UCSD-AML1 (cell line): ENCODE measurements at regions not wholly inside any gene's neighbourhood (a gene's known extent, or its start where the extent isn't known, plus 50 kb on each side); places are given as distances from the start of the nearest gene placed in this dataset.
"Not testable (repeated sequence)": the region's sequence is repeated elsewhere in the genome, so short reads cannot be mapped to it uniquely, and the experiment has no call there.

Experiments used
- DNase-seq: peaks from one replicate; lab custom pipeline; 2025; ENCODE audit not compliant: unreplicated experiment; lab: John Stamatoyannopoulos, UW

GRCh38 chr7:86045197-86045596, 598.5 kb upstream of the GRM3 start:
- not testable (repeated sequence) for DNase-seq

GRCh38 chr7:86025807-86026206, 617.9 kb upstream of the GRM3 start:
- no peak for DNase-seq

GRCh38 chr7:86013662-86014061, 630.0 kb upstream of the GRM3 start:
- no peak for DNase-seq

DNA sequence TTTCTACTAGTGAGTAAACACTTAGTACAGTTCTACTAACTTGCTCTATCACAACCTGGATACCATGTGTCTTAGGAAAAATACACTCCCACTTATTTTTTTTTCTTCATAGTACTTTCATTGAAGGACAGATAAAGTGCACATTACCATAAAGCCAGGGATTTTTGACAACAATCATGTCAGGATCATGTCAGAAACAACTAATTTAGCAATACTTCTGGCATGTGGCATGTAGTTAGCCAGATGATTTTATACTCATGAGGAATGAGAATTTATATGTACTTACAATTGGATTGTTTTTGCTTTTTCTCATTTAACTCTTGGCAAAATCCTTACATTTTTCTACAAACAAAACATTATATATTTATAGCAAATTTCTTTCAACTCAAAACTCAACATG, 630.7 kb upstream of the GRM3 start:
- DNase-seq = no peak

GRCh38 chr7:86008898-86009297, 634.8 kb upstream of the GRM3 start:
- DNase-seq = no peak

- no peak for DNase-seq
Observed at GRCh38 chr7:86006909-86007308, 636.8 kb upstream of the GRM3 start.

GRCh38 chr7:86002858-86003257, 640.9 kb upstream of the GRM3 start:
- DNase-seq = no peak

GRCh38 chr7:85997515-85997914, 646.2 kb upstream of the GRM3 start:
- DNase-seq = no peak

DNA sequence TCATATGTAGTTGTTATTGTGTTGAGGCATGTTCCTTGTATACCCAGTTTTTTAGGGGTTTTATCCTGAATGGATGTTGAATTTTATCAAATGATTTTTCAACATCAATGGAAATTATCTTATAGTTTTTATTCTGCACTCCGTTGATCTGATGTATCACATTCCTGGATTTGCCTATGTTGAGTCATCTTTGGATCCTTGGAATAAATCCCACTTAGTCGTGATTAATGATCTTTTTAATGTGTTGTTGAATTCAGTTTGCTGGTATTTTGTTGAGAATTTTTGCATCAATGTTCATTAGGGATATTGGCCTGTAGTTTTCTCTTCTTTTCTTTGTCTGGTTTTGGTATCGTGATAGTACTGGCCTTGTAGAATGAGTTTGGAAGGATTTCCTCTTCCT, 648.6 kb upstream of the GRM3 start:
- DNase-seq = no peak

DNA sequence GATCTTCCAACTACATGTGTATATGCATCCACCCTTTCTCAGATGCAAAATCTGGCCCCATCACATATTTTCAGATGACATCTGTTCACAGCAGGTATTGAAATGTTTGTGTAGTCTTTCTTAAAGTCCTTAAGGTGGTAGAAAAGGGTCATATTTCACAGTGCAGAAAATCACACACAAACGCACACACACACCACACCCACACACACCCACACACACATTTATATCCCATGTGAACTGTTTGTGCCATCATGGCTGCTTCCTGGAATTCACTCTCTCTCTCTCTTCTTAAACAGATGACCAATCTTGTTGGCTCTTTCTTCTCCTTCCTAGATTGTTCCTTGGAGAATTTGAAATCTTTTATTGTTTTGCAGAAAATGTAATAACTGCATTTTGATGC, 663.0 kb upstream of the GRM3 start:
- no peak for DNase-seq

DNA sequence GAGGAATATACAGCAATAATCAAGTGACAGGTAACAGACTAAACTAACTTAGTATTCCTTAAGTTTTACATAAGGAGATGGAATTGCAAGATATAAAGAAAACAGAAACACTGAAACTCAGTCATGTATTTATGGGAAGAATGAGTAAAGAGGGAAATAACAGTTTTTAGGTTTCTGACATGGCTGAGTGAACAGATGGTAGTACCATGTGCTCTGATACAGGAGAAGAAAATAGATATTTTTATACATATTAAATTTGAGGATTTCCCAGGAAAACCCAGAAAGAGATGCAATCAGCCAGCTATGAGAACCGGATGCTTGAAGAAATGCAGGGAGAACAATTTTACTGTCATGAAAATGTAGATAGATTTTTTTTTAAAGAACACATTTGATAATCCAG, 669.5 kb upstream of the GRM3 start:
- no peak for DNase-seq

DNA sequence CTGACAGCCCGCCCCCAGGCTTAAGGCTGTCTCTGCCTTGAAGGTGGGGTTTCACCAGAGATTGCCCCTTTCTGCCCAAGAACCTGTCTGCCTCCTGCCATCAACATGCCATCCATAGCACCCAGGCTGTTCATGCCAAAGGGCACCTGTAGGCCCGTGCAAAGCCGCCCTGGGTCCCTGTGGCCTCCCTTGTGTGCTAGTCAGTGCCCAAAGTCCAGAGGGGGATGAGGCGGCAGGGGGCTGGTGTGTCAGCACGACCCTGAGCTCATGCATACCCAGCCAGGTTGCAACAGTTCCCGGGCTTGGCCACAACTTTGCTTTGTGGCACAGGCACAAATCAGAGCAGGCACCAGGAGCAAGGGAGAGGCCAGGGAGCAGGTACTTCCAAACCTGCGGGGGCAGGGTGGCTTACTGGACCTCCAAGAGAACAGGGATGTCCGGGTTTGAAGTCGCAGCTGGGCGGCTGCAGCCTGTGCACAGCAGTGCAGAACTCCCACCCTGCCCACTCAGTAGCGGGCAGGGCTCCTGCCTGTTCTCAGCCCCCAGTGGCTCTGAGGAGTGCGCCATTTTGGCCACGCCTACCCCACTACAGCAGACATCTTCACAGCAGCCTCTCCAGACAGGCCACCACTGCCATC, 671.1 kb upstream of the GRM3 start:
- DNase-seq = no peak

DNA sequence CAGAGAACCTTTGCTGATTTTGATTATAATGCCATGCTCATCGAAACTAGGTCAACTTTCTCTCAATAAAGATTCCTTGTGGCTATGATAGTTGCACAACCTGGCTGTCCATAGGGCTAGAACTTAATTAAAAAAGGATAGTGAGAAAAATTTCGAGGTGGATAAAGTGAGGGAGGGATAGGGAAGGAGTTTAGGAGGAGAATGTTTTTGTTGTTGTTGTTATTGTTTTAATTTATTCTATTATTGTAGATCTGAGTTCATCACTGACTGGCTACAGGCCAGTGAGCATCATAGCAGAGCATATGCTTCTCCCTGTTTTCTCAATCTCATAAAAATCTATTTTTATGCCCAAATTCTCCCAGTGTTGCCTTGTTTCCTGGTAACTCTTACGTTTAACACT, 688.7 kb upstream of the GRM3 start:
- no peak for DNase-seq

DNA sequence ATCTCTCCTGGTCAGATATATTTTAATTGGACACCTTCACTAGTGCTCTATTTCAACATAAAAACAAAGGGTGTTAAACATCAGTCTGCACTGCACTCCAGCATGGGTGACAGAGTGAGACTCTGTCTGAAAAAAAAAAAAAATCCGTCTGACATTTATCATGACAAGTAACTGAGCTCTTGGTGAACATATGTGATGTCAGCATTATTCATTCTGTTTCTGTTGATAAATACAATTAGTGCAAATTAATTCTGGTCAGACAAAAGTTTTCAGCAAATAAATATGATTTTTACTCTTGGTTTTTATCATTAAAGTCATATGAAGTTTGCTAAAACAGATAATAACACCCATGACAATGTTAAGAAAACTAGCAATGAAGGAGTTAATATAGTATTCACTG, 692.8 kb upstream of the GRM3 start:
- DNase-seq = no peak

- no peak for DNase-seq
Observed at GRCh38 chr7:85950418-85950817, 693.3 kb upstream of the GRM3 start.

DNA sequence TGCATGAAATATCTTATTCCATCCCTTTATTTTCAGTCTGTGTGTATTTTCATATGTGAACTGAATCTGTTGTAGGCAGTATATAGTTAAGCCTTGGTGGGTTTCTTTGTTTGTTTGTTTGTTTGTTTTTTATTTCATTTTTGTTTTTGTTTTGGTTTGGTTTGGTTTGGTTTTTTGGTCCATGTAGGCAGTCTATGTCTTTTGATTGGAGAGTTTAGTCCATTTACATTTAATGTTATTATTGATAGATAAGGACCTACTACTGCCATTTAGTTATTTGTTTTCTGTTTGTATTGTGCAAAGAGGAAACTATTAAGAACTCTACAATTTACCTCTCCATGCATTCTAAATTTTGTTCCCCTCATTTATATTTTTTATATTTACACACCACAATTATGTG, 695.9 kb upstream of the GRM3 start:
- DNase-seq = no peak

- no peak for DNase-seq
Observed at GRCh38 chr7:85940798-85941197, 702.9 kb upstream of the GRM3 start.

- no peak for DNase-seq
Observed at GRCh38 chr7:85931919-85932318, 711.8 kb upstream of the GRM3 start.

- DNase-seq = no peak
Observed at GRCh38 chr7:85928500-85928899, 715.2 kb upstream of the GRM3 start.

- DNase-seq = no peak
Observed at GRCh38 chr7:85927226-85927625, 716.5 kb upstream of the GRM3 start.

GRCh38 chr7:85924062-85924461, 719.6 kb upstream of the GRM3 start:
- no peak for DNase-seq

DNA sequence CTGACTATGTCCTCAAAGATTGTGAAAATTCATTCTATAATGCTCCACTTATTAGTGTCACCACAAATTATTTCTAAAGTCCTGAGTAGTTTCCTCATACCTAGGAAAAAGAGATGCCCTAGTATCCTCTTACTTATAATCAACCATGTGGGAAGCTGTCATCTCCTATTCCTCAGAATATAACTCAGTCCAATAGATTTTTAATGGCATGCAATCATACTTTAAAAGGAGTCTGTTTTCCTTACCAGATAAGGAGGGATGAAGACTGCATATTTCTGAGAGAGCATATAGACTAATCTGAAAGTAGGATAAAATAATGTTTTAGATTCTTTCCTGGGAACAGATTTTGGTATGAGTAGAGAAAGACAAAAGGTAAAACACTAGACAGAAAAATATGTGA, 727.7 kb upstream of the GRM3 start:
- DNase-seq = no peak

- no peak for DNase-seq
Observed at GRCh38 chr7:85914437-85914836, 727.6 kb upstream of the SEMA3D start.

DNA sequence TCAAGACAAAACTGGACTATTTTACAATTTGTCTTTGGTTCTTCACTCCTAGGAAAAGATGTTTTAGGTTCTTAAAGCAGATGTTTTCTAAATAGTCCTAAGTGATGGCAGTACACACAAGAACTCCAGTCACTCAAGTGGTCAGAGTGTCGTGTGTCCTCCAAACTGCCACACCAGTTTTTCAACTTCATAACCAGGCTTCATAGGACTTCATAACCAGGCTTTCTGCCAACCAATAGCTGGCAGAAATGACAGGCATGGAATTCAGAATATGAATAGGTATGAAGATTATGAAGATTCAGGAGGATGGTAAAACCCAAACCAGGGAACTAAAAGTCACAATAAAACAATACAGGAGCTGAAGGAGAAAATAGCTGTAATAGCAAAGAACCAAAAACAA, 721.2 kb upstream of the SEMA3D start:
- no peak for DNase-seq
